WI38 (cell line): ENCODE measurements at regions not wholly inside any gene's neighbourhood (a gene's known extent, or its start where the extent isn't known, plus 50 kb on each side); places are given as distances from the start of the nearest gene placed in this dataset.

Experiments
- H3K4me3 ChIP-seq: 2 replicates; pipeline ENCODE4 v1.5.1; 2011; ENCODE audit warnings: low read depth, mild to moderate bottlenecking, control low read depth, low read length
- CTCF ChIP-seq: IDR thresholded peaks from 2 replicates; pipeline ENCODE4 v1.5.1; 2012; ENCODE audit warnings: low read depth, mild to moderate bottlenecking, control low read depth, low read length

- H3K4me3 ChIP-seq: no peak overlapping the region
- TF ChIP-seq CTCF: no peak
These were observed 135.4 kb downstream of the EMX2 start for GRCh38 chr10:117677890-117678500.

- no peak overlapping the region for H3K4me3 ChIP-seq
- no peak for TF ChIP-seq CTCF
These were observed 138.1 kb downstream of the EMX2 start for GRCh38 chr10:117680601-117681000.

GRCh38 chr10:117681104-117681503, 138.6 kb downstream of the EMX2 start:
- no peak for TF ChIP-seq CTCF
- H3K4me3 ChIP-seq: no peak overlapping the region

GRCh38 chr10:117684046-117684610, 141.6 kb downstream of the EMX2 start:
- TF ChIP-seq CTCF: no peak
- H3K4me3 ChIP-seq: no peak overlapping the region

- H3K4me3 ChIP-seq: no peak overlapping the region
- TF ChIP-seq CTCF: no peak
These were observed 142.2 kb downstream of the EMX2 start for GRCh38 chr10:117684672-117685211.

GRCh38 chr10:117685431-117685830, 142.9 kb downstream of the EMX2 start:
- no peak overlapping the region for H3K4me3 ChIP-seq
- TF ChIP-seq CTCF: no peak

GRCh38 chr10:117686606-117687005, 144.1 kb downstream of the EMX2 start:
- no peak for TF ChIP-seq CTCF

More at GRCh38 chr10:117686606-117687005, 144.1 kb downstream of the EMX2 start:
- no peak overlapping the region for H3K4me3 ChIP-seq
